ENCODE measurements at regions not wholly inside any gene's neighbourhood (a gene's known extent, or its start where the extent isn't known, plus 50 kb on each side); places are given as distances from the start of the nearest gene placed in this dataset.

DNA sequence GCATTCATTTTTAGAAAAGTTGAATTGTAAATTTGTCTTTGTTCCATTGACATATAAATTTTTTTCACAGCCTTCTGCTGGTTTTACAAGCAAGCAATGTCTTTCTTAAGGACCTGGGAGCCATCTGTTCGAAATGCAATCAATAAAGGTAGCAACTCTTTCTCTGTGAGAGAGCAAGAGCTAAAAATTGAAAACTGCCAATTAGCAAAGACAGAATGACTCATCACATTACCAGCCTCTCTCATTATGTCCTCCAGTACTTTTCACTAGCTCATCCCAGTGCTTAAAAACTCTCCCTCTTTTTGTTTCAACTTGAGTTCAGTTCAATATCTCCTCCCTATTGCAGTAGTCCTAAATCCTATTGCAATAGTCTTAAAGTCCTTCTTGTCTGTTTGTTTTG lies 760.7 kb upstream of the SLITRK6 start:
- TF ChIP-seq CTCF (IDR thresholded peaks at IDR 0.05) (no peak), POLR2A (IDR thresholded peaks at IDR 0.05) (no peak), EP300 (IDR thresholded peaks at IDR 0.05) (no peak)

All from ovary (tissue), 3 donors.